Liver (tissue), 8 donors: ENCODE measurements at regions not wholly inside any gene's neighbourhood (a gene's known extent, or its start where the extent isn't known, plus 50 kb on each side); places are given as distances from the start of the nearest gene placed in this dataset.

Source experiments
- DNase-seq: peaks from one replicate; pipeline ENCODE4 v3.0.0-alpha.2; 2017; ENCODE audit warnings: low spot score
- H3K27ac ChIP-seq, 2 donors: one replicate each; pipeline ENCODE4 v1.7.0; 2013; ENCODE audit warnings: inconsistent platforms in 2 of 2, low read length in 2 of 2, control low read depth in 1 of 2, low read depth in 1 of 2, mild to moderate bottlenecking in 1 of 2
- H3K27me3 ChIP-seq, 4 donors: one replicate each; pipeline versions ENCODE4 v1.6.1 to v1.7.0; 2013; ENCODE audit warnings: low read length in 3 of 4, inconsistent platforms in 1 of 4, mild to moderate bottlenecking in 1 of 4, moderate library complexity in 1 of 4; ENCODE audit not compliant: control insufficient read depth in 4 of 4, insufficient read depth in 4 of 4
- H3K36me3 ChIP-seq, 4 donors: one replicate each; pipeline versions ENCODE4 v1.6.1 to v1.7.0; 2013; ENCODE audit warnings: low read length in 3 of 4, mild to moderate bottlenecking in 3 of 4, low read depth in 1 of 4, moderate library complexity in 1 of 4; ENCODE audit not compliant: control insufficient read depth in 4 of 4, insufficient read depth in 3 of 4
- H3K4me1 ChIP-seq, 4 donors: one replicate each; pipeline versions ENCODE4 v1.6.1 to v1.7.0; 2013; ENCODE audit warnings: low read length in 3 of 4, mild to moderate bottlenecking in 3 of 4, moderate library complexity in 1 of 4; ENCODE audit not compliant: control insufficient read depth in 4 of 4, insufficient read depth in 4 of 4
- H3K4me3 ChIP-seq, 3 donors: one replicate each; pipeline versions ENCODE4 v1.6.1 to v1.7.0; 2013; ENCODE audit warnings: low read length in 3 of 3, control low read depth in 1 of 3, low read depth in 1 of 3, mild to moderate bottlenecking in 1 of 3
- H3K9ac ChIP-seq, 2 donors: one replicate each; pipeline ENCODE4 v1.7.0; 2013; ENCODE audit warnings: low read length in 2 of 2, mild to moderate bottlenecking in 2 of 2, moderate library complexity in 2 of 2, control low read depth in 1 of 2, low read depth in 1 of 2
- H3K9me3 ChIP-seq, 4 donors: one replicate each; pipeline versions ENCODE4 v1.6.1 to v1.7.0; 2013; ENCODE audit warnings: low read length in 3 of 4; ENCODE audit not compliant: control insufficient read depth in 4 of 4
- ATF3 ChIP-seq: IDR thresholded peaks from 2 replicates; pipeline ENCODE4 v1.6.1; 2016; ENCODE audit warnings: antibody characterized with exemption
- CTCF ChIP-seq: fragments of 150-350 bp; IDR thresholded peaks from 2 replicates; pipeline ENCODE4 v1.5.1; 2017; ENCODE audit warnings: improper control_type of control experiment, low read depth, low read length; ENCODE audit not compliant: missing input control
- EGR1 ChIP-seq, 2 donors: IDR thresholded peaks; 2 replicates each; pipeline ENCODE4 v1.6.1; 2016 to 2018; ENCODE audit warnings: antibody characterized with exemption in 2 of 2, low read depth in 2 of 2
- FOXA1 ChIP-seq: IDR thresholded peaks from 2 replicates; pipeline ENCODE4 v1.6.1; 2016; ENCODE audit warnings: antibody characterized with exemption
- FOXA2 ChIP-seq: IDR thresholded peaks from 2 replicates; pipeline ENCODE4 v1.6.1; 2016; ENCODE audit warnings: antibody characterized with exemption
- GABPA ChIP-seq, 2 donors: IDR thresholded peaks in 1 of 2; conservative IDR thresholded peaks in 1 of 2; 2 replicates each; pipeline ENCODE4 v1.6.1; 2016; ENCODE audit warnings: antibody characterized with exemption in 2 of 2, mild to moderate bottlenecking in 1 of 2, moderate library complexity in 1 of 2
- HNF4A ChIP-seq, 2 donors: conservative IDR thresholded peaks; 2 replicates each; pipeline ENCODE4 v1.6.1; 2016; ENCODE audit warnings: antibody characterized with exemption in 2 of 2, mild to moderate bottlenecking in 2 of 2
- HNF4G ChIP-seq: IDR thresholded peaks from 2 replicates; pipeline ENCODE4 v1.6.1; 2016; ENCODE audit warnings: antibody characterized with exemption
- JUND ChIP-seq, 2 donors: IDR thresholded peaks; 2 replicates each; pipeline ENCODE4 v1.6.1; 2016; ENCODE audit warnings: antibody characterized with exemption in 2 of 2
- MAX ChIP-seq: IDR thresholded peaks from 2 replicates; pipeline ENCODE4 v1.6.1; 2016; ENCODE audit warnings: antibody characterized with exemption
- NR2F2 ChIP-seq: IDR thresholded peaks from 2 replicates; pipeline ENCODE4 v1.6.1; 2016; ENCODE audit warnings: antibody characterized with exemption
- RAD21 ChIP-seq, 2 donors: IDR thresholded peaks; 2 replicates each; pipeline ENCODE4 v1.6.1; 2016; ENCODE audit warnings: antibody characterized with exemption in 2 of 2, mild to moderate bottlenecking in 2 of 2
- REST ChIP-seq: IDR thresholded peaks from 2 replicates; pipeline ENCODE4 v1.6.1; 2016; ENCODE audit warnings: antibody characterized with exemption, mild to moderate bottlenecking
- RXRA ChIP-seq, 2 donors: IDR thresholded peaks; 2 replicates each; pipeline ENCODE4 v1.6.1; 2017 to 2018; ENCODE audit warnings: antibody characterized with exemption in 2 of 2, mild to moderate bottlenecking in 1 of 2
- SP1 ChIP-seq: IDR thresholded peaks from 2 replicates; pipeline ENCODE4 v1.6.1; 2018; ENCODE audit warnings: antibody characterized with exemption, mild to moderate bottlenecking
- TAF1 ChIP-seq: conservative IDR thresholded peaks from 2 replicates; pipeline ENCODE4 v1.6.1; 2016; ENCODE audit warnings: antibody characterized with exemption, mild to moderate bottlenecking
- YY1 ChIP-seq: IDR thresholded peaks from 2 replicates; pipeline ENCODE4 v1.6.1; 2016; ENCODE audit warnings: antibody characterized with exemption, mild to moderate bottlenecking
- ZBTB33 ChIP-seq: IDR thresholded peaks from 2 replicates; pipeline ENCODE4 v1.6.1; 2016; ENCODE audit warnings: antibody characterized with exemption
- WGBS: extraction: QIAGEN DNeasy Blood & Tissue Kit; methylation state at CpG from one replicate; pipeline ENCODE4 v1.1.7; 2013; 5-methylcytosine and 5-hydroxymethylcytosine counted together
- donor health status: healthy.
- donor health status: healthy.
- donor health status: healthy.
- donor health status: healthy.
- donor health status: healthy.

DNA sequence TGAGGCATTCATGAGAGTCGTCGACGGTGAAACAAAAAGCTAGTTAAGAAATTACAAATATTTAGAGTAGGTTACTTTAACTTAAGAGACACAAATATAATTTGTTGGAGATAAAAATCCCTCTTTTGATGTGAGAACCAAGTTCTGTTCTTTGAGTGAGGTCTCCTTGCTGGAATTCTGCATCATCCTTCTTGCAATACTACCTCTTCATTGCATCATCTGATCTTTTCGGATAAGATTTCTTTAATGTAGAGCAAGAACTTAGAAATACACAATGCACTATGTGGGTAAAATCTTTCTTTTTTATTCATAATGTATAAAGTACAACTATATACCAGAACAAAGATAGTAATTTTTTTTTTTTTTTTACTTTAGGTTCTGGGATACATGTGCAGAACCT is 118.4 kb downstream of the ARL4C start:
- H3K4me1 ChIP-seq = no peaks in the 10 kb centered on the region
- no peak overlapping the region for H3K9ac ChIP-seq
- H3K4me3 ChIP-seq = no peak overlapping the region
- H3K36me3 ChIP-seq = no peaks in the 10 kb centered on the region
- H3K9me3 ChIP-seq = no peaks in the 10 kb centered on the region
- H3K27me3 ChIP-seq = no peaks in the 10 kb centered on the region
- TF ChIP-seq REST (no peak), NR2F2 (no peak), GABPA (IDR thresholded peaks at IDR 0.05 in 1 of 2, conservative IDR thresholded peaks at IDR 0.05 in 1 of 2) (no peak), HNF4G (no peak), FOXA2 (no peak), JUND (IDR thresholded peaks at IDR 0.05) (no peak), EGR1 (IDR thresholded peaks at IDR 0.05; ENCODE audit: low read depth in 2 of 2) (no peak), CTCF (no peak), RAD21 (IDR thresholded peaks at IDR 0.05) (no peak), ZBTB33 (no peak), ATF3 (no peak), SP1 (no peak), HNF4A (conservative IDR thresholded peaks at IDR 0.05) (no peak), MAX (no peak), TAF1 (no peak), YY1 (no peak), RXRA (IDR thresholded peaks at IDR 0.05) (no peak), FOXA1 (no peak)
- no peak overlapping the region for H3K27ac ChIP-seq
- DNase-seq = no peak
- WGBS = 92% methylated on average over 4 of the region's 4 CpGs
